C4-2B (cell line): ENCODE measurements at regions not wholly inside any gene's neighbourhood (a gene's known extent, or its start where the extent isn't known, plus 50 kb on each side); places are given as distances from the start of the nearest gene placed in this dataset.

ENCODE experiments used
- H3K27ac ChIP-seq: fragments of 450-650 bp; 2 replicates; pipeline ENCODE4 v1.5.1; 2017
- CTCF ChIP-seq: fragments of 450-650 bp; conservative IDR thresholded peaks from 2 replicates; pipeline ENCODE4 v1.5.1; 2017; ENCODE audit warnings: mild to moderate bottlenecking
- ZFX ChIP-seq: fragments of 450-650 bp; IDR thresholded peaks from 2 replicates; pipeline ENCODE4 v1.6.1; 2017

- TF ChIP-seq ZFX: no peak
- TF ChIP-seq CTCF: no peak
- no peak overlapping the region for H3K27ac ChIP-seq
Observed at GRCh38 chr2:166675553-166675952, 181.5 kb upstream of the SCN7A start.

- H3K27ac ChIP-seq: no peak overlapping the region
- TF ChIP-seq ZFX (no peak), CTCF (no peak)
Observed at GRCh38 chr2:166673986-166674385, 179.9 kb upstream of the SCN7A start.

- no peak overlapping the region for H3K27ac ChIP-seq
- no peak for TF ChIP-seq CTCF
- TF ChIP-seq ZFX: no peak
Observed at GRCh38 chr2:166671801-166672200, 177.8 kb upstream of the SCN7A start.

- TF ChIP-seq CTCF: no peak
- no peak for TF ChIP-seq ZFX
- H3K27ac ChIP-seq: no peak overlapping the region
Observed at GRCh38 chr2:166671235-166671634, 177.2 kb upstream of the SCN7A start.

GRCh38 chr2:166665991-166666940, 172.2 kb upstream of the SCN7A start:
- TF ChIP-seq CTCF: no peak
- TF ChIP-seq ZFX: no peak

GRCh38 chr2:166661824-166662223, 167.8 kb upstream of the SCN7A start:
- no peak for TF ChIP-seq CTCF
- TF ChIP-seq ZFX: no peak

More at GRCh38 chr2:166665991-166666940, 172.2 kb upstream of the SCN7A start:
- no peak overlapping the region for H3K27ac ChIP-seq

GRCh38 chr2:166661391-166661790, 167.3 kb upstream of the SCN7A start:
- no peak overlapping the region for H3K27ac ChIP-seq
- TF ChIP-seq ZFX: no peak
- TF ChIP-seq CTCF: no peak

More at GRCh38 chr2:166661824-166662223, 167.8 kb upstream of the SCN7A start:
- H3K27ac ChIP-seq: no peak overlapping the region
